ENCODE measurements at regions not wholly inside any gene's neighbourhood (a gene's known extent, or its start where the extent isn't known, plus 50 kb on each side); places are given as distances from the start of the nearest gene placed in this dataset.

DNA sequence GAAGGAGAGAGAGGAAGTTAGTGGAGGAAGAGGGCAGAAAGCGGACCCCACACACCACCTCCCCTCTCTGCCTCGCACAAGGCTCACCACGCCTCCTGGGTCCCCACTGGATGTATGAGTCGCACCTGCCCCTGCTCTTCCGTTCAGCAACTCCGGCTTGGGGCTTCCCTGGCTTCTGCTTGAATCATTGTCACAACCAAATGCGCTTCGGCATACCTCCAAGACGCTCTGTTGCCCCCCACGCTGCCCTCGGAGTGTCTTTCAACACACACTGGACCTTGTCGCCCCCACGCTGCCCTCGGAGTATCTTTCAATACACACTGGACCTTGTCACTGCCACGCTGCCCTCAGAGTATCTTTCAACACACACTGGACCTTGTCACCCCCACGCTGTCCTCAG is 247.2 kb downstream of the TEX29 start:
- no peaks in the 10 kb centered on the region for H3K4me1 ChIP-seq
- H3K36me3 ChIP-seq: no peaks in the 10 kb centered on the region
- peaks cover 0 to 17% (median 2%) of the 10 kb centered on the region in 4 donors for H3K27me3 ChIP-seq
- DNase-seq (ENCODE audit: extremely low spot score): no peak
- TF ChIP-seq, protein P1, sequence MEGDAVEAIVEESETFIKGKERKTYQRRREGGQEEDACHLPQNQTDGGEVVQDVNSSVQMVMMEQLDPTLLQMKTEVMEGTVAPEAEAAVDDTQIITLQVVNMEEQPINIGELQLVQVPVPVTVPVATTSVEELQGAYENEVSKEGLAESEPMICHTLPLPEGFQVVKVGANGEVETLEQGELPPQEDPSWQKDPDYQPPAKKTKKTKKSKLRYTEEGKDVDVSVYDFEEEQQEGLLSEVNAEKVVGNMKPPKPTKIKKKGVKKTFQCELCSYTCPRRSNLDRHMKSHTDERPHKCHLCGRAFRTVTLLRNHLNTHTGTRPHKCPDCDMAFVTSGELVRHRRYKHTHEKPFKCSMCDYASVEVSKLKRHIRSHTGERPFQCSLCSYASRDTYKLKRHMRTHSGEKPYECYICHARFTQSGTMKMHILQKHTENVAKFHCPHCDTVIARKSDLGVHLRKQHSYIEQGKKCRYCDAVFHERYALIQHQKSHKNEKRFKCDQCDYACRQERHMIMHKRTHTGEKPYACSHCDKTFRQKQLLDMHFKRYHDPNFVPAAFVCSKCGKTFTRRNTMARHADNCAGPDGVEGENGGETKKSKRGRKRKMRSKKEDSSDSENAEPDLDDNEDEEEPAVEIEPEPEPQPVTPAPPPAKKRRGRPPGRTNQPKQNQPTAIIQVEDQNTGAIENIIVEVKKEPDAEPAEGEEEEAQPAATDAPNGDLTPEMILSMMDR (IDR thresholded peaks at IDR 0.05): no peak
- no peak for TF ChIP-seq EP300 (IDR thresholded peaks at IDR 0.05)
- TF ChIP-seq POLR2AphosphoS5 (IDR thresholded peaks at IDR 0.05): no peak
- TF ChIP-seq POLR2A (IDR thresholded peaks at IDR 0.05; ENCODE audit: low read depth): no peak
- no peak overlapping the region for H3K4me3 ChIP-seq
- no peak overlapping the region for H3K27ac ChIP-seq (replicated peaks in 1 of 4)
- intact Hi-C loops (cut with DNase I): no loop called here
- WGBS: 92% methylated on average over 16 of the region's 16 CpGs
- peaks cover 0 to 7% (median 4%) of the 10 kb centered on the region in 4 donors for H3K9me3 ChIP-seq

DNA sequence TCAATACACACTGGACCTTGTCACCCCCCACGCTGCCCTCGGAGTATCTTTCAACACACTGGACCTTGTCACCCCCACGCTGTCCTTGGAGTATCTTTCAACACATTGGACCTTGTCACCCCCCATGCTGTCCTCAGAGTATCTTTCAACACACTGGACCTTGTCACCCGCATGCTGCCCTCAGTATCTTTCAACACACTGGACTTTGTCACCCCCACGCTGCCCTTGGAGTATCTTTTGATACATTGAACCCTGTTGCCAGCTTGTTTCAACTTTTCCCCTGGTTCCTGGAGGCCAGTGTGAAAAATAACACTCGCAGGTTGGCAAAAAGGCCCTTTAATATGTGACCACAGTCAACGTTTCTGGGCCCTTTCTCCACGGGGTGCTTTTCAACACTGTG is 247.8 kb downstream of the TEX29 start:
- Histone ChIP-seq H3K9me3 (peaks cover 0 to 8% (median 4%) of the 10 kb centered on the region in 4 donors), H3K27ac (replicated peaks in 1 of 4) (no peak overlapping the region), H3K36me3 (no peaks in the 10 kb centered on the region), H3K4me1 (no peaks in the 10 kb centered on the region), H3K27me3 (peaks cover 0 to 17% (median 2%) of the 10 kb centered on the region in 4 donors), H3K4me3 (no peak overlapping the region)
- intact Hi-C loops (cut with DNase I): no loop called here
- 72% methylated on average over 8 of the region's 8 CpGs for WGBS
- TF ChIP-seq POLR2AphosphoS5 (IDR thresholded peaks at IDR 0.05): no peak
- no peak for TF ChIP-seq POLR2A (IDR thresholded peaks at IDR 0.05; ENCODE audit: low read depth)
- TF ChIP-seq EP300 (IDR thresholded peaks at IDR 0.05): no peak
- TF ChIP-seq, protein P1 (IDR thresholded peaks at IDR 0.05): no peak
- no peak for DNase-seq (ENCODE audit: extremely low spot score)

DNA sequence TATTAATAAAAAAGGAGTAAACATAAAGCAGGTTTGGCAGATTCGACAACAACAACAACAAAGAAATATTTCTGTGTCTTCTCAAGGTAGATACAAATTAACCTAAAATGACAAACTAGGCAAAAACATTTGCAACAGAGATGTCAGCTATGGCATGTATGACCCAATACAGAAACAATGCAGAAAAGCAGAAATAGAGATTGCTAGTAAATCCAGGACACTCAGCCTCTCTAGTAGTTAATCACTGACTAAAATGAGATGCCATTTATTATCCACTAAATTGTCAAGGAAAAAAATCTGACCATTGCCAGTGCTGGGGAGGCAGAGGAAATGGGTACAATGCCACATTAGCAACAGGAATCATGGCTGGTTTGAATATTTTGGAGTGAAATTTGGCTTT is 250.5 kb downstream of the TEX29 start:
- no peak for TF ChIP-seq POLR2A (IDR thresholded peaks at IDR 0.05; ENCODE audit: low read depth)
- TF ChIP-seq, protein P1 (IDR thresholded peaks at IDR 0.05): no peak
- no peak for TF ChIP-seq POLR2AphosphoS5 (IDR thresholded peaks at IDR 0.05)
- no peak for TF ChIP-seq EP300 (IDR thresholded peaks at IDR 0.05)
- no peak for DNase-seq (ENCODE audit: extremely low spot score)
- H3K27me3 ChIP-seq: peaks cover 0 to 41% (median 2%) of the 10 kb centered on the region in 4 donors
- H3K4me3 ChIP-seq: no peak overlapping the region
- no peaks in the 10 kb centered on the region for H3K36me3 ChIP-seq
- WGBS: 91% methylated on average over 1 of the region's 1 CpG
- H3K27ac ChIP-seq (replicated peaks in 1 of 4): no peak overlapping the region
- peaks cover 0 to 25% (median 9%) of the 10 kb centered on the region in 4 donors for H3K9me3 ChIP-seq
- intact Hi-C loops (cut with DNase I): no loop called here
- H3K4me1 ChIP-seq: no peaks in the 10 kb centered on the region

DNA sequence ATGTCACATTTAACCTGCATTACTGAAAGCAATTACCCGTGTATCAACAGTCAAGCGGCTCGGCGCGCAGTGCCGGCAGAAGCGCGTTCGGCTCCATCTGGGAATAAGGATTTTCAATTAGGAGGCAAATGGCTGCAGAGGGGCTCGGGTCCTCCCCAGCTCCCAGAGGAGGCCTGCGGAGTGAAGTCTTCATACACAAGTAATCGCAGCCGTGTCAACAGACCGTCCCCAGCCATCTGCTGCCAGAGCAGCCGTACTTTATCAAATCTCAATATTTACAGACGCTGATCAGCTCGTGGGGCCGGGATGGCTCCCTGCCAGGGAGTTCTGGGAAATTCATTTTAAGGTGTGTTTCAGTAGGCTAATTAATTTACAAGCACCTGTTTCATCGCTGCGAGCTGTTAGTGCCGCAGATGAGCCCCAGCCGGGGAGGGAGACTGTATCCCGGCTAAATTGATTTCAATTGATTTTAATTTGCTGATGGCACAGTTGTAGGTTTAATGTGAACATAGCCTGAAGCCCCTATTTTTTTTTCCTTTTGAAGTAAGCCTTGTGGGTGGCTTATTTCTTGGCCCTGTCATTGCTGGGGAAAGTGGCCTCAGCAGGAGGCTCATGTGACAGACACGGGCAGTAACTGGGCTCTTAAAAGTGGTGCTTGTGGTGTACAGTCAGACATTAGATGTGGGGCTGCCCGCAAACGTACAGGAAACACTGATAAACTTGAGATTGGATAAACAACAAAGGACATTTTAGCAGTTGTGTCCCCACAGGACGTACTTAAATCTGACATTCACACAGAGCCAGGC is 252.7 kb downstream of the TEX29 start:
- no peaks in the 10 kb centered on the region for H3K36me3 ChIP-seq
- H3K27me3 ChIP-seq: peaks cover 0 to 41% (median 2%) of the 10 kb centered on the region in 4 donors
- H3K27ac ChIP-seq (replicated peaks in 1 of 4): no peak overlapping the region
- 70% methylated on average over 27 of the region's 27 CpGs for WGBS
- peaks cover 0 to 25% (median 9%) of the 10 kb centered on the region in 4 donors for H3K9me3 ChIP-seq
- no peak for DNase-seq (ENCODE audit: extremely low spot score)
- no peaks in the 10 kb centered on the region for H3K4me1 ChIP-seq
- intact Hi-C loops (cut with DNase I): no loop called here
- no peak overlapping the region for H3K4me3 ChIP-seq
- TF ChIP-seq POLR2AphosphoS5 (IDR thresholded peaks at IDR 0.05) (no peak), POLR2A (IDR thresholded peaks at IDR 0.05; ENCODE audit: low read depth) (no peak), EP300 (IDR thresholded peaks at IDR 0.05) (no peak)
- TF ChIP-seq, protein P1 (IDR thresholded peaks at IDR 0.05): no peak

All from esophagus muscularis mucosa (tissue), 4 donors.